Central memory CD8-positive, alpha-beta T cell (primary cell): ENCODE measurements at regions not wholly inside any gene's neighbourhood (a gene's known extent, or its start where the extent isn't known, plus 50 kb on each side); places are given as distances from the start of the nearest gene placed in this dataset.
"Not testable (repeated sequence)": the region's sequence is repeated elsewhere in the genome, so short reads cannot be mapped to it uniquely, and the experiment has no call there.

Experiments
- ATAC-seq: fragments of 150-1000 bp; cut with Tn5 transposase; replicated peaks from 2 replicates; pipeline ENCODE4 v1.10.0; 2022; ENCODE audit warnings: mild to moderate bottlenecking, moderate FRiP score, moderate number of reproducible peaks; ENCODE audit not compliant: poor library complexity, severe bottlenecking; ENCODE audit errors: extremely low read depth
- DNase-seq, 2 donors: peaks; one replicate each; pipeline ENCODE4 v3.0.0; 2021; ENCODE audit warnings: low spot score in 2 of 2
- H3K27ac Mint-ChIP-seq: one replicate; pipeline ENCODE4 v1.8.0; 2022; ENCODE audit warnings: low read depth, mild to moderate bottlenecking, moderate library complexity, mixed read lengths
- H3K27me3 Mint-ChIP-seq: one replicate; pipeline ENCODE4 v1.8.0; 2022; ENCODE audit warnings: mixed read lengths
- H3K36me3 Mint-ChIP-seq: one replicate; pipeline ENCODE4 v1.8.0; 2022; ENCODE audit warnings: mild to moderate bottlenecking, moderate library complexity, mixed read lengths; ENCODE audit not compliant: insufficient read depth
- H3K4me1 Mint-ChIP-seq: one replicate; pipeline ENCODE4 v1.8.0; 2022; ENCODE audit warnings: mixed read lengths
- H3K4me3 Mint-ChIP-seq: one replicate; pipeline ENCODE4 v1.8.0; 2022; ENCODE audit warnings: mild to moderate bottlenecking, moderate library complexity, mixed read lengths
- H3K9me3 Mint-ChIP-seq: one replicate; pipeline ENCODE4 v1.8.0; 2022; ENCODE audit warnings: mixed read lengths

- H3K27me3 Mint-ChIP-seq: no peaks in the 10 kb centered on the region
- no peaks in the 10 kb centered on the region for H3K4me1 Mint-ChIP-seq
- ATAC-seq (no peak), DNase-seq (no peak)
- H3K4me3 Mint-ChIP-seq: no peak overlapping the region
- H3K36me3 Mint-ChIP-seq: no peaks in the 10 kb centered on the region
- H3K27ac Mint-ChIP-seq: no peak overlapping the region
- no peaks in the 10 kb centered on the region for H3K9me3 Mint-ChIP-seq
Measured at GRCh38 chr4:141455651-141456050, 180.7 kb upstream of the IL15 start.

- DNase-seq (no peak), ATAC-seq (no peak)
- Mint-ChIP-seq H3K4me3 (no peak overlapping the region), H3K9me3 (no peaks in the 10 kb centered on the region), H3K27ac (no peak overlapping the region), H3K27me3 (no peaks in the 10 kb centered on the region), H3K36me3 (no peaks in the 10 kb centered on the region), H3K4me1 (no peaks in the 10 kb centered on the region)
Measured at GRCh38 chr4:141457653-141458052, 178.7 kb upstream of the IL15 start.

GRCh38 chr4:141458501-141458900 is 177.9 kb upstream of the IL15 start:
- ATAC-seq (no peak), DNase-seq (no peak)
- H3K9me3 Mint-ChIP-seq: no peaks in the 10 kb centered on the region
- H3K36me3 Mint-ChIP-seq: no peaks in the 10 kb centered on the region
- H3K4me1 Mint-ChIP-seq: no peaks in the 10 kb centered on the region
- H3K4me3 Mint-ChIP-seq: no peak overlapping the region
- no peak overlapping the region for H3K27ac Mint-ChIP-seq
- H3K27me3 Mint-ChIP-seq: peaks cover 6% of the 10 kb centered on the region

GRCh38 chr4:141459020-141459419 is 177.4 kb upstream of the IL15 start:
- ATAC-seq (no peak), DNase-seq (no peak)
- Mint-ChIP-seq H3K4me1 (no peaks in the 10 kb centered on the region), H3K4me3 (no peak overlapping the region), H3K9me3 (no peaks in the 10 kb centered on the region), H3K36me3 (no peaks in the 10 kb centered on the region), H3K27me3 (peaks cover 11% of the 10 kb centered on the region), H3K27ac (no peak overlapping the region)

- H3K36me3 Mint-ChIP-seq: no peaks in the 10 kb centered on the region
- peaks cover 12% of the 10 kb centered on the region for H3K27me3 Mint-ChIP-seq
- no peak overlapping the region for H3K4me3 Mint-ChIP-seq
- ATAC-seq (no peak), DNase-seq (no peak)
- no peak overlapping the region for H3K27ac Mint-ChIP-seq
- no peaks in the 10 kb centered on the region for H3K9me3 Mint-ChIP-seq
- no peaks in the 10 kb centered on the region for H3K4me1 Mint-ChIP-seq
Measured at GRCh38 chr4:141462361-141462760, 174.0 kb upstream of the IL15 start.

GRCh38 chr4:141463678-141464077 is 172.7 kb upstream of the IL15 start:
- Mint-ChIP-seq H3K27ac (no peak overlapping the region), H3K36me3 (no peaks in the 10 kb centered on the region), H3K27me3 (peaks cover 12% of the 10 kb centered on the region), H3K9me3 (no peaks in the 10 kb centered on the region), H3K4me3 (no peak overlapping the region), H3K4me1 (no peaks in the 10 kb centered on the region)
- ATAC-seq: no peak
- DNase-seq: no peak

- no peaks in the 10 kb centered on the region for H3K9me3 Mint-ChIP-seq
- DNase-seq (no peak), ATAC-seq (no peak)
- H3K27me3 Mint-ChIP-seq: peaks cover 12% of the 10 kb centered on the region
- H3K36me3 Mint-ChIP-seq: no peaks in the 10 kb centered on the region
- H3K4me1 Mint-ChIP-seq: no peaks in the 10 kb centered on the region
- H3K4me3 Mint-ChIP-seq: no peak overlapping the region
- H3K27ac Mint-ChIP-seq: no peak overlapping the region
Measured at GRCh38 chr4:141464366-141464765, 172.0 kb upstream of the IL15 start.

GRCh38 chr4:141465171-141465570 is 171.2 kb upstream of the IL15 start:
- no peaks in the 10 kb centered on the region for H3K4me1 Mint-ChIP-seq
- no peak overlapping the region for H3K27ac Mint-ChIP-seq
- H3K36me3 Mint-ChIP-seq: peaks cover 2% of the 10 kb centered on the region
- DNase-seq (no peak), ATAC-seq (no peak)
- H3K4me3 Mint-ChIP-seq: no peak overlapping the region
- H3K9me3 Mint-ChIP-seq: no peaks in the 10 kb centered on the region
- H3K27me3 Mint-ChIP-seq: peaks cover 12% of the 10 kb centered on the region

- Mint-ChIP-seq H3K27me3 (peaks cover 12% of the 10 kb centered on the region), H3K4me1 (no peaks in the 10 kb centered on the region), H3K4me3 (no peak overlapping the region), H3K27ac (no peak overlapping the region), H3K9me3 (no peaks in the 10 kb centered on the region), H3K36me3 (peaks cover 2% of the 10 kb centered on the region)
- ATAC-seq: no peak
- DNase-seq: no peak
Measured at GRCh38 chr4:141467225-141467624, 169.2 kb upstream of the IL15 start.

GRCh38 chr4:141469392-141469791 is 167.0 kb upstream of the IL15 start:
- H3K4me1 Mint-ChIP-seq: no peaks in the 10 kb centered on the region
- H3K36me3 Mint-ChIP-seq: peaks cover 2% of the 10 kb centered on the region
- no peaks in the 10 kb centered on the region for H3K27me3 Mint-ChIP-seq
- H3K9me3 Mint-ChIP-seq: no peaks in the 10 kb centered on the region
- DNase-seq (no peak), ATAC-seq (no peak)
- H3K4me3 Mint-ChIP-seq: no peak overlapping the region
- H3K27ac Mint-ChIP-seq: no peak overlapping the region

- no peak for DNase-seq
- Mint-ChIP-seq H3K4me1 (no peaks in the 10 kb centered on the region), H3K27ac (no peak overlapping the region), H3K9me3 (no peaks in the 10 kb centered on the region), H3K4me3 (no peak overlapping the region), H3K36me3 (peaks cover 2% of the 10 kb centered on the region), H3K27me3 (no peaks in the 10 kb centered on the region)
- no peak for ATAC-seq
Measured at GRCh38 chr4:141473026-141473540, 163.3 kb upstream of the IL15 start.

GRCh38 chr4:141473952-141474351 is 162.4 kb upstream of the IL15 start:
- Mint-ChIP-seq H3K4me3 (no peak overlapping the region), H3K4me1 (no peaks in the 10 kb centered on the region), H3K36me3 (peaks cover 2% of the 10 kb centered on the region), H3K27ac (no peak overlapping the region), H3K27me3 (no peaks in the 10 kb centered on the region), H3K9me3 (no peaks in the 10 kb centered on the region)
- no peak for ATAC-seq
- no peak for DNase-seq

GRCh38 chr4:141480950-141481349 is 155.4 kb upstream of the IL15 start:
- no peaks in the 10 kb centered on the region for H3K27me3 Mint-ChIP-seq
- no peaks in the 10 kb centered on the region for H3K4me1 Mint-ChIP-seq
- no peak overlapping the region for H3K27ac Mint-ChIP-seq
- peaks cover 17% of the 10 kb centered on the region for H3K9me3 Mint-ChIP-seq
- H3K36me3 Mint-ChIP-seq: no peaks in the 10 kb centered on the region
- no peak overlapping the region for H3K4me3 Mint-ChIP-seq
- no peak for DNase-seq
- no peak for ATAC-seq

GRCh38 chr4:141484298-141484697 is 152.1 kb upstream of the IL15 start:
- peaks cover 27% of the 10 kb centered on the region for H3K9me3 Mint-ChIP-seq
- not testable (repeated sequence) for DNase-seq, H3K27me3 Mint-ChIP-seq, H3K27ac Mint-ChIP-seq, H3K4me3 Mint-ChIP-seq, ATAC-seq, H3K4me1 Mint-ChIP-seq, H3K36me3 Mint-ChIP-seq
